Limb (tissue), 2 donors: ENCODE measurements at regions not wholly inside any gene's neighbourhood (a gene's known extent, or its start where the extent isn't known, plus 50 kb on each side); places are given as distances from the start of the nearest gene placed in this dataset.

Experiments used
- DNase-seq, 2 donors: peaks; one replicate each; pipeline ENCODE4 v3.0.0-alpha.2; 2016; ENCODE audit errors: extremely low spot score in 2 of 2

DNA sequence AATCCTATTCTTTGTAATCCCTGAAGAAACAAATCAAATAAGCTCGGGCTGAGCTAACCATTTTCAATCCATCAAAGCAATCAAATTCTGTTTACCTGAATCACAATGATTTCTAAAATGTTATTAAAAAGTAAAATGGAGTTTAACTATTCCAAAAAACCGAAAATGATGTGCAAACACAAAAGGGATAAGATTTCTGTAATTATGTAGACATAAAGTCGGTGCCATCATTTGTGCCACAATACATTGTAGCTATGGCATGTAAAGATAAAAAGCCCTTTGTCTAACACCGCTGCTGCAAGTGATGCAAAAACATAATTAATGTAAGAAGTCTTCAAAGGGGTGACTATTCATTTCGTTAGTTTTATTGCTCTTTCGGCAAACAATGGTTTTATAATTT, 125.1 kb upstream of the FAM204A start:
- no peak for DNase-seq

DNA sequence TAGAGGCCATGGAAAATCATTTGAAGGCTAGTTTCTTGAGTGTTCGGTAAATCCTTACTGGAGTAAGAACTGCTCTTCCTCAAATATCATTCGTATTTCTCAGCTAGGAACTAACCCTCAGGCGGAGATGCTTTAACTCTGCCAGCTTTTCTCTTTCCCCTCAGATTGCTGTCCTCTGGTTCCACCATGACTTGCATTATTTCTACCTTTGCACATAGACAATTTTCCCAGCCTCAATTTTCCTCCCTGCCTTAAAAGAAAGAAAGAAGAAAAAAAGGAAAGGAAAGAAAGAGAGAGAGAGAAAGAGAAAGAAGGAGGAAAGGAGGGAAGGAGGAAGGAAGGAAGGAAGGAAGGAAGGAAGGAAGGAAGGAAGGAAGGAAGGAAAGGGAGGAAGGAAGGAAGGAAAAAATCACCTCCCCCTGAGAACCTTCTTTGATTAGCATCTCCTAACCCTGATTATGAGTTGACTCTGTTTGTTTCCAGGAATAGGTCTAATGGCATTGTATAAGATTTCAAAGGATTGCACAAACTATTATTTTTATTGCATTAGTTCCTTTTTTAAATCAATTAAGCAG, 123.3 kb upstream of the FAM204A start:
- no peak for DNase-seq

DNA sequence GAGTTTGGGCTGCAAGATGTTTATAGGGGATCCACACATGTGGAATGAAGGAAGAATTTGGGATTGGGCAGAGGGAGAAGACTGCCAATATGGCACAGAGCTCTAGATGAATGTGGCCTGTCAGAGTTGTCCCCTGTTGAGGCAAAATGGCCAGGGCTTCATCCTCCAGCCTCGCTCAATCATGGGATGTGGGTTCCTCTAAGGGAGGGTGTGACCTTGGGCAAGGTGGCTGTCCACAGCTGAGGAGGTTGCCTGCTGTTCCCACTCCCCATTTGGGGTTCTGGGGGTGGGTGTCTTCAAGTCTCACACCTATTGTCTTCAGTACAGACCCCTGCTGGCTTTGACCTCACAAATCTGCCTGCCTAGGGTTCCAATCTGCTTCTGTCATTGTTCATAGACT, 121.6 kb upstream of the FAM204A start:
- no peak for DNase-seq

DNA sequence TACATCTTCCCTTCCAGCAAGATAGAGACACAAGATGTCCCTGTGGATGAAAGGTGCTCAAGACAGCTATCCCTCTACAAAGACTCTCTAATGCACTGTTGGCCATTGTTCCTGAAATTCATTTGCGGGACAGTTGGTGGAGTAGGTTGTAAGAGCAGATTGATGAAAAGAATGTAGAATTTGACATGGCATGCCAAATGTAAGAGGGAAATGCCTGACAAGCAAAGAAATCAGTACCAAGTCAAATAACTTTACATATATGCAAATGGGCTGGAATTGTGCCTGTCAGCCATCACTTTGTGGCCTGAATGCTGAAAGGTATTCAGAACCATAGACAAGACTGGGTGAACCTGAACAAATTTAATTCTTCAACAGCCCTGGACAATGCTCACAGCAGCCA, 120.3 kb upstream of the FAM204A start:
- no peak for DNase-seq

DNA sequence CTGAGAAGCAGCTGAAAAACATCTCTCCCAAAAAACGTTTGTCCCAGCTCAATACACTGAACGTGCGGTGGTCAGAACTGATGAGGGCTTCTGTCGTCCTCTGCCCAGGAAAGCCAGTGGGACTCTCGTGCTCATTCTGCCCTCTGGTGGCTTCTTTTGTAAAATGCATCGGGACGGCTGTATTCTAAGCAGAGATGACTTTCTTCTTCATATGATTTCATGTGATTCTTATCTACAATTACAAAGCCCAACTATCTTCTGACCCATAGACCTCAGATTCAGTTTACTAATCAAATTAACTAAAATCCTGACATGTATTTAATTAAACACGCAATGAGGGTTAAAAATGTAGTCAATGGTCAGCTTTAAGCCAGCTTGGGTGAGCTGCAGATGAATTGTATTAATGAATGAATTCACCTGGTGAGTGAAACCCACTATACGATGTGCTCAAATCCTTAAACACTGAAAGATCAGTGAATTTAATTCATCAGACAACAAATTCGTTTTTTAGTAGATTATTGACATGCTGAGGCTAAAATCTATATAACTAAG, 117.6 kb upstream of the FAM204A start:
- DNase-seq: peak; percentile 67 to 79

DNA sequence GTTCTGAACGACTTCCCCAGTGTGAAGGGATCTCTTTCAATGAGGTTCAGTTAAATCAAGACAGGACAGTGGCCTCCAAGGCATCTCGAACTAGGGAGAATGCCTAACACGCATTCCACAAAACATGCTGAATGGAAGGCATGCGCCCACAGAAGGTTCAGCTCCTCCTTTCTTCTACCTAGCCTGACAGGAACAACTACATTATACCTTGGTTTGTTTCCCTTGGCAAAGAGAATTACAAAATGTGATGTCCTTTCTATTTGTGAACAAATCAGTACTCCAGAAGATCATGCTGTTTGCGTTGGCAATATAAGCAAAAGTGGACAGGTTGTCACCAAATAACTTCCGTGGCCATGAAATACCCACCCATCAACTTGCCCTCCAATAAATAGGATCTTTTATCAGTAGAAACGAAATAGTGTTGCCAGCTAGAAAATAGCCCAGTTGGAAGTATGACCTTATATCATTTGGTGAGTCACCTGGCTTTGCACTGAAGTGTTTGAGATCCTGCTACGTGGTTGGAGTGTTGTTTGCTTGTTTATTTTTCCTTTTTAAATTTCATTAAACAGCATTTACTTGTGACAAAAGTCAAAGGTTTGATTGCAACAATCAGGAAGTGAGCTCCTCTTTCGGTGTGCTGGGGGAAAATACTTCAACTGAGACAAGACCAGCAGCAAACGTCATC, 117.0 kb upstream of the FAM204A start:
- DNase-seq: no peak

DNA sequence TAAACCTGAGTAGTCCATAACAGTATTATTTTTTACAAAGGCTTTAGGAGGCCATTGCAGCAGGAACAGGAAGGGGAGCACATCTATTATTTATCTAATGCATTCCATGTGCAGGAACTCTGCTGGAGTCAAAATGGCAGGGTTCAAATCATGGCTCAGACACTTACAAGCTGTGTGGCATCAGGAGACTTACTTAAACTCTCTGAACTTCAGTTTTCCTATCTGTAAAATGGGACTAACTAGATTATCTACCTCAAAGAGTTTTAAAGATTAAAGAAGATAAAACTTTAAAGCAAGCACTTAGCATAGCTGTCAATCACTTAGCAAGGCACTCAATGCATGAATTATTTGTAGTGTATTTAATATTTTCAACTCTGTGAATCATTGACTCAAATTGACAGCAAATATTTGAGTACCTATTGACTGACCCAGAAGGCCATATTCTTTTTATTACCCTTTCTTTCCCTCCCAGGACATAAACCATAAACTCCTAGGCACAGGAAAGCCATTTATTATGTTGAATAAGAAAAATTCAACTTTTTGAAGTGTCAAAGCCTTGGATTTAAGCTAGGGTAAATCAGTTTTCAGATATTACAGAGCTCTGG, 115.8 kb upstream of the FAM204A start:
- DNase-seq: no peak

DNA sequence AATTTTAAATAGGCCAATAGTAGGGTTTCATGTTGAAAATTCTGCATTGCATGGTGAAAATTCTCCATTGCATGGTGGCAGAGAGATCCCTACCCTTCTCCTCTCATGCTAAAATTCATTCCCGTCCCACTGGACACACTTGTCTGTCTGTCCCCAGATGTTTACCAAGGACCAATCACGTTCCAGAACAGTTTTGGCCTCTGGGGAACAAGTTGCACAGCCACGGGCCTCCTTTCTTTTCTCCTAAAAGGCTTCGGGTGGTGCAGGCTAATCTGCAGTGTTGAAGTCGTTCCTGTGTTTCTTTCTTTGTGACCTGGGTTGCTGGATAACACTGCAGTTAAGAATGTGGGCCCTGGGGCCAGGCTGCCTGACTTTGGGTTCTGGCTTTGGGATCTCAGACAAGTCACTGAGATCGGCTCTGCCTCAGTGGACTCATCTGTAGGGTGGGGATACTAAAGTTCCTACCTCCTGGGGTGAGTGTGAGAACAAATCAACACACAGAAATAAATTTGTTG, 113.1 kb upstream of the FAM204A start:
- no peak for DNase-seq

DNA sequence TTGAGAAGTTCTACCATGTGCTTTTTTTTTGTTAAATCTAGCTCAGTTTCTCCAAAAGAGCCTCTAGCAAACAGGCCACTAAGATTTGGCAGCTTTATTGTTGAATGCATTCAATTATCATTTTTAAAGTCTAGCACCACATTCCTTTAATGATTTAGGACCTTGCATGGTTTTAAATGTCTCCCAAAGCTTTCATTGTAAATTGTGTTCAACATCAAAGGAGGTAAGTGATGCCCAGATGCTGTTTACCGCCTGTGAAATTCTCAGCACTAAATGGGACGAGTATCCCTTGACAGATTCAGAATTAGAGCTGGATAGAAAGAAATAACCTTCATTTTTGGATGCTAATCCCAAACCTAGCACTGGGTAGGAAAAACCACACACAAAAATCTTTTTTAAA, 112.1 kb upstream of the FAM204A start:
- DNase-seq: no peak

DNA sequence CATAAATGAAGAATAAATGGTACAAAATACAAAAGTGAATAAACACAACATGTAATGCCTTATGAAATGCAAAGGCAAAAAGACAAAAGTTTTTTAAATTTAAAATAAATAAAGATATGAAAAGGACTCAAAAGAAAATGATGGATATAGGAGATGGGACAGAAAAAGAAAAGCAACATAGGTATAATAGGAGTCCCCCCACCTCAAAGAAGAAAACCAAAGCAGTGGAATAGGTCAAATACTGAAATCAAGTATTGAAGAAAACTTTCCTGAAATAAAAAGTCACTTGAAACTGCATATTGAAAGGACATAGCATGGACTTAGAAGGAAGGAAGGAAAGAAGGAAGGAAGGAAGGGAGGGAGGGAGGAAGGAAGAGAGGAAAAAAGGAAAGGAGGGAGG, 110.0 kb upstream of the FAM204A start:
- DNase-seq: no peak

DNA sequence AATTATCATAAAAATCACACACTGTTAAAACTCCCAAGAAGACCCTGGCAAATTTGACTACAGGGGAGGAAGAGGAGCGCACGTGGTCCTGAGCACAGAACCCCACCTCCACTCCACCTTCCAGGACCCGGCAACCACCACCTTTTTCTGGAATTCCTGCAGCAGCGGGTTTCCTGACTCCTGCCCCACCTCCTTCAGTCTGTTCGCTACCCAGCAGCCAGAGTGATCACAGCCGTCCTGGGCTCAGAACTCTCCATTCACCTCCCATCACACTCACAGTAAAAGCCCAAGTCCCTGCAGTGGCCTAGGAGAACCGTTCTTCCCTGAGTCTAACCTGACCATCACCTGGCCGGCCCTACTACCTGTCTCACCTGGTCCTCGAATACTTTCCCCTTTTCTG, 107.4 kb upstream of the FAM204A start:
- no peak for DNase-seq

DNA sequence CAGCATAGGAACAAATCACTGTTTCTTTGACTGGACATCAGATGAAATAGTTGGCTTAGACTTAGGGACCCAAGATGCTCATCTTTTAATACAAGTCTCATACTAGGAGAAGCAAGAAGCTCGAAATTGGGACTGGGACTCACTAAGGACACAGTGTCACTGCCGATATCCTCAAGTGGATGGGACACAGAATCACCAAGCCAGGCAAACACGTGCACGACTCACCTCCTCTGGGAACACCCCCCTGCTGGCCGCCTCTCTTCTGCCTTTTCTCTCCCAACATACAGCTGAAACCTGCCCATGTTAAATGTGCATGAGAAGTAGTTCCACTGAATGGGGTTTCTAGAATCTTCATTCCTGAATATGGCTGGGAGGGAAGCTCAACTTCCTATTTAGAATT, 106.6 kb upstream of the FAM204A start:
- DNase-seq: no peak

DNA sequence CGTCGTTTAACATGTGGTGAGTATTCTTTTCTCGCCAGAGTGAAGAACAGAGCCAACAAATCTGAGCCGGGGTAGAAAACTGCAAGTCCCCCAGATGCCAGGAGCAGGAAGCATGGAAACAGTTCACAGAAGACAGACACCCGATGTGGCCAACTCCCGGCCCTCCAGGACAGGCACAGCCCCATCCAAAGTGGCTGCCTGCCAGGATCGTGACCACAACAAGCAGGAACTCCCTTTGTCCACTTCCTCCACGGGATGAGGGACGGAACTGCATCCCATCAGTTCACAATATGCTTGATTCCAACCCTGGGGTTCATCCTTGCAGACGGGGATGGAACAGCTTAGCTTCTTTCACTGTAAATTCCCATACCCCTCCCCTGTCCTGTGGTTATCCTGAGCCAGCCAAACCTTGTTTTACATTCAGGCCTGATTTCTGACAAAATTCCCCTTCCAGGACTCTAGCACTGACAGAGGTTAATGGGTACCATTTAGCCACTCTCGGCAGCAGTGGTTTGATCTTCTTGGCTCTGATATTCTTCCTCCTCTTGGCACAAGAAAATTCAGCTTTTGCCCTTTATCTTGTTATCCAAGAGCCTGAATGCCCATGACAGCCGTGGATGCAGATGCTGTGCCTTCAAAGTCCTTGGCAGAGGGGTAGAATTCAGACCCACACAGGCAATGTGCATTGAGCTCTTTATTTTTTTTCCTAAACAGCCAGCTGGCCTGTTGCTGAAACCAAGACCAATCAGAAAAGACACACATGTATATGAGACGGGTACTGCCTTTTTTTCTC, 105.5 kb upstream of the FAM204A start:
- peak; percentile 29 to 45 for DNase-seq

DNA sequence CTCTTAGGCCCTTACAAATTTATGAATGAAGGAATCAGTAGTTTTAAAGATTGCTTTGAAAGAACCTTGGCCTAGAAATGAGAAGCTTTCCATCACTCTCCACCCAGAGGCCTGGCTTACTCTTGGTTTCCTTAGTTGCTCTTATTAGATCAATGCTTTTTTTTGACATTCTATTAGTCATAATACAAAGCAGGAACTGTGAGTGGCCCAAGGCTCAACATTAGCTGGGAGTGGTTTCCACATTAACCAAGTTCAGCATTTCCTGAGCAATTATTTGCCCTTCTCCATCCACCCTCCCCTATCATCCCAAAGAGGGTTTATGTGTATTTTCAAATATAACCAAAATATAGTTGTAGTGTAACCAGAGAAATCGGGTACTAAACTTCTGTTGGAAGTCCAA, 103.4 kb upstream of the FAM204A start:
- DNase-seq: no peak

DNA sequence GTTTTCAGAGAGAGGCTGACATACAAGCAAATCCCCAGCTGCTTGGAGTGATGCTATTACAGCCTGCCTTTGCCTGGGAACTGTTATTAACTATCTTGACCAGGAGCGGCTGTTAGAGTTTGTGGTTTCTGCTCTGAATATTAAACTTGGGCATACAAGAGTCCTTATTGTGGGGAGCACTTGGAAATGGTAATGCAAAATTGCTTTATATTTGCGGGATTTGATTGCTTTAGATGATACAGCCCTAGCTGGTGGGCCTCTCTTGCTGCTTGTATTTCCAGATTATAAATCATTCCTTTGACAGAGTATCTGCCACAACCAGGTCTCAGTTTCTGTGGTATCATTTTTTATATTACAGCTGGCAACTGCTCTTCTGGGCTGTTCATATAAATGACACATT, 101.9 kb upstream of the FAM204A start:
- no peak for DNase-seq

DNA sequence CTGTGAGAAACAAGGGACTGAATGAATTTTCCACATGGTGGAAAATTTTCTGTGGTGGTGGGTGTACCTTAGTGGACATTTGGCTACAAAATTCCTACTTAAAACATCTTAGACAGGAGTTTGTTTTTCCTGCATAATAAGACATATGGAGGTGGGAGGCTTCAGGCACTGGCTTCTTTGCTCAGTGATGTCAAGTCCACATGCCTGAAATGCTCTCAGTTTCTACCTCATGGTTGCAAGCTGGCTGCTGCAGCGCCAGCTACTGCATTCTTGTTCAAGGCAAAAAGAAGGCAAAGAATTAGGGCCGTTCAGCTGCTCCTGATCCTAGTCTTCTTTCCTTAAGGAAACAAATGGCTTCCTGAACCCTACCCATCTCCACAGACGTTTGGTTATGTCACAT, 99.9 kb upstream of the FAM204A start:
- no peak for DNase-seq

DNA sequence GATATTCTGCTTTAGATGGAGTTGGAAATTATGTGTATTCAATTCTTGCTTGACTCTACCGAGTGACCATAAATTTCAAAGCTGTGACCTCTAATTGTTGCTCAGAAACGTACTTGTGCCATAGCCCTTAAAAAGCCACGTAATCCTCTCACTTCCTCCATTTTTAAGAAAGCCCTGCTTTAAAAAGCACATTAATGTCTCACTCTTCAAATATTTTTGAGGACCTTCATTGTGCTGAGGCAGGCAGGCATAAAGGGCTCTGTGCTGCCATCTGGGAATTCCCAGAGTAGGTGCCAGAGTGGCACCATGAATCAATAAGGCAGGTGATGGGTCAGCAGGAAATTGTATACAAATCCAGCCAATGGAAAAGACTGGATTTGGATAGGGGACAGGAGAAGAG, 97.7 kb upstream of the FAM204A start:
- no peak for DNase-seq

DNA sequence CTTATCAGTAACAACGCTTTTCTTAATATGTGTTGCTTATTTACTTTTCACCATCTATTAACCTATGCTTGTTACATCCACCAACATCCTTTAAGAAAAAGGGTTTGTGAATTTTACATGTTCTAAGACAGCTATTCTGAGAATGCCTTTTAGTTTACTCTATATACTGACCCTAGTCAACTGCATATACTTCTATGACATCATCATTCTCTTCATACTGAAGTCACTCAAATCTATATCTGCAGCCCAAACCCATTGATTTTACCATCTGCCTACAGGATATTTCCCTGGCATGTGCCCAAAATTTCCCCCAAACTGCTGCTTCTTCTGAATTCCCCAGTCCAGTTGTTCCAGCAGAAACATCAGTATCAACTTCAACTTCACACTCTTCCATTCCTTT, 94.6 kb upstream of the FAM204A start:
- no peak for DNase-seq

DNA sequence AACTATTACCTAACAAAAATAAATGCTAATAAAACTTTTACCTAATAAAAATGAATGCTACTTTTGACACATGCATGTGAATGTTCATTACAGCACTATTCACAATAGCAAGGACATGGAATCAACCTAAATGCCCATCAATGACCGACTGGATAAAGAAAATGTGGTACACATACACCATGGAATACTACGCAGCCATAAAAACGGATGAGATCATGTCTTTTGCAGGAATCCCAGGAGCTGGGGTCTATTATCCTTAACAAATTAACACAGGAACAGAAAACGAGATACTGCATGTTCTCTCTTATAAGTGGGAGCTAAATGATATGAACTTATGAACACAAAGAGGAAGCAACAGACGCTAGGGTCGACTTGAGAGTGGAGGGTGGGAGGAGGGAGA, 88.1 kb upstream of the FAM204A start:
- no peak for DNase-seq

DNA sequence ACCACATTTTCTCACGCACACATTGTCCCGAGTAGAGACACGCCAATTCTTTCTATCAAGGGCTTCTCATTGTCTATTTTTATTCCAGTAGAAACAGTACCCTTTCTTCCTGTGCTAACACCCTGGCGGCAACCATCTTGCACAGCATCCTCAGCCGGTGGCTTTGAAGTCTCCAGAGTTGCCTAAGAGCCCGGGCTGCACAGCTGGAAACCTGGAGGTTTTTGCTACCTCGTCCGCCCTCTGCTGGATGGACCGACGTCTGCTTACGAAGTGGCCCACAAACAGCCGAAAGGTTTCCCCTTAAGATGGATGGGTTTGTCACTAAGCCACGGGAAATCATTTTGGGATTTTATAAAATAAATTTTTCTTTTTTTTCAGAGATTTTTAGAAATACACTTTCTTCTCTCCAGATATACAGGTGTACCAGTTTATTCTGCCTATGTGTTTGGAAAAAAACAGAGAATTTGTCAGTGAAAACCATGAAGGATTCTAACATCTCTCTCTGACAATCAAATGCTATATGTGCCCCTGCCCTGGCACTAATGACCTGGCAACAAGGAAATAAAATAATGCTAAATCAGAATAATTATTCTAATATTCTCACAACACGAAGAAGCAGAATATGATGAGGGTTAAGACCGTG, 81.8 kb upstream of the FAM204A start:
- peak; percentile 83 to 85 for DNase-seq

DNA sequence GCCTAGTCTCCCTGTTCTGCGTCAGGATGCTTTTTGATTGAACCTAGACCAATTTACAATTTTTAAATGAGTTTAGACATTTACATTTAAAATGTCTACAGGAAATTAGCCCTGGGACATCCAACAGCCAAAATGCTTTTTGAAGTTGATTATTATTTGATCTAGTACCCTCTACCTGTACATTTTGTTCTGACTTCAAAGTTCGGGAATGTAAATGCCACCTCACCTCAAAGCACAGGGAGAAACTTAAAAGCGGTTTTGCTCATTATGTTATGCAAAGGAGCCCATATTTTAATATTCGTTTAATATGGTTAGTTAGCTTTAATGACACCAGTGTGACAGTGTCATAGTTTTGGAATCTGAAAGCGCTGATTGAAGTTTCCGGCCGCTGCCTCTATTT, 80.1 kb upstream of the FAM204A start:
- no peak for DNase-seq
